ENCODE measurements at regions not wholly inside any gene's neighbourhood (a gene's known extent, or its start where the extent isn't known, plus 50 kb on each side); places are given as distances from the start of the nearest gene placed in this dataset.

DNA sequence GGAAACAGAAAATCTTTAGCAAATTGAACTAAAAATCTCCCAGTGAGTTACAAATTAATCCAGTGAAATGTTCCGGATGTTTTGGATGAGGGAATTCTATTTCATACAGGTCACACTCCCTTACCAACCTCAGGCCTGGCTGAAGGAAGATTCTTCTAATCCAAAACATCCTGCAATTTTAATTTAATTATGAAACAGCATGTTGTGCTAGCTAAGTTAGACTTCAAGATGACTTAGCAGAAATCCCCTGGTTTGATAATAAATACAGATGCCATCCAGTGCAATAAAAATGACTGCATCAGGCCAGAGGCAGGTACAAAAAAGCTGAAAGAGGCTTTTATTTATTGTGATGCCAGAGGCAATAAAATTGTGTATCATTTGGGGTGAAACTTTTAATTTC is 96.7 kb upstream of the CLDN10 start:
- TF ChIP-seq, protein P1, sequence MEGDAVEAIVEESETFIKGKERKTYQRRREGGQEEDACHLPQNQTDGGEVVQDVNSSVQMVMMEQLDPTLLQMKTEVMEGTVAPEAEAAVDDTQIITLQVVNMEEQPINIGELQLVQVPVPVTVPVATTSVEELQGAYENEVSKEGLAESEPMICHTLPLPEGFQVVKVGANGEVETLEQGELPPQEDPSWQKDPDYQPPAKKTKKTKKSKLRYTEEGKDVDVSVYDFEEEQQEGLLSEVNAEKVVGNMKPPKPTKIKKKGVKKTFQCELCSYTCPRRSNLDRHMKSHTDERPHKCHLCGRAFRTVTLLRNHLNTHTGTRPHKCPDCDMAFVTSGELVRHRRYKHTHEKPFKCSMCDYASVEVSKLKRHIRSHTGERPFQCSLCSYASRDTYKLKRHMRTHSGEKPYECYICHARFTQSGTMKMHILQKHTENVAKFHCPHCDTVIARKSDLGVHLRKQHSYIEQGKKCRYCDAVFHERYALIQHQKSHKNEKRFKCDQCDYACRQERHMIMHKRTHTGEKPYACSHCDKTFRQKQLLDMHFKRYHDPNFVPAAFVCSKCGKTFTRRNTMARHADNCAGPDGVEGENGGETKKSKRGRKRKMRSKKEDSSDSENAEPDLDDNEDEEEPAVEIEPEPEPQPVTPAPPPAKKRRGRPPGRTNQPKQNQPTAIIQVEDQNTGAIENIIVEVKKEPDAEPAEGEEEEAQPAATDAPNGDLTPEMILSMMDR (IDR thresholded peaks at IDR 0.05): no peak
- TF ChIP-seq EZH2 (IDR thresholded peaks at IDR 0.05): no peak

Data from neural progenitor cell (in vitro differentiated cells).